Sigmoid colon (tissue), 4 donors: ENCODE measurements at regions not wholly inside any gene's neighbourhood (a gene's known extent, or its start where the extent isn't known, plus 50 kb on each side); places are given as distances from the start of the nearest gene placed in this dataset.
"Not testable (repeated sequence)": the region's sequence is repeated elsewhere in the genome, so short reads cannot be mapped to it uniquely, and the experiment has no call there.

Experiments
- CTCF ChIP-seq, 4 experiments: fragments of 450-650 bp in 3 of 4; fragments of 200-600 bp in 1 of 4; IDR thresholded peaks; one replicate each; pipeline ENCODE4 v1.5.1; 2016 to 2019; ENCODE audit warnings: antibody characterized with exemption in 4 of 4, mild to moderate bottlenecking in 3 of 4, moderate library complexity in 2 of 4
- POLR2A ChIP-seq, 2 donors: fragments of 450-650 bp; IDR thresholded peaks; one replicate each; pipeline ENCODE4 v1.6.1; 2016; ENCODE audit warnings: antibody characterized with exemption in 2 of 2, mild to moderate bottlenecking in 2 of 2, moderate library complexity in 2 of 2
- POLR2AphosphoS5 ChIP-seq, 4 donors: sonication (generic); formaldehyde crosslinking; IDR thresholded peaks; one replicate each; pipeline ENCODE4 v1.6.1; 2017; ENCODE audit warnings: antibody characterized with exemption in 4 of 4

DNA sequence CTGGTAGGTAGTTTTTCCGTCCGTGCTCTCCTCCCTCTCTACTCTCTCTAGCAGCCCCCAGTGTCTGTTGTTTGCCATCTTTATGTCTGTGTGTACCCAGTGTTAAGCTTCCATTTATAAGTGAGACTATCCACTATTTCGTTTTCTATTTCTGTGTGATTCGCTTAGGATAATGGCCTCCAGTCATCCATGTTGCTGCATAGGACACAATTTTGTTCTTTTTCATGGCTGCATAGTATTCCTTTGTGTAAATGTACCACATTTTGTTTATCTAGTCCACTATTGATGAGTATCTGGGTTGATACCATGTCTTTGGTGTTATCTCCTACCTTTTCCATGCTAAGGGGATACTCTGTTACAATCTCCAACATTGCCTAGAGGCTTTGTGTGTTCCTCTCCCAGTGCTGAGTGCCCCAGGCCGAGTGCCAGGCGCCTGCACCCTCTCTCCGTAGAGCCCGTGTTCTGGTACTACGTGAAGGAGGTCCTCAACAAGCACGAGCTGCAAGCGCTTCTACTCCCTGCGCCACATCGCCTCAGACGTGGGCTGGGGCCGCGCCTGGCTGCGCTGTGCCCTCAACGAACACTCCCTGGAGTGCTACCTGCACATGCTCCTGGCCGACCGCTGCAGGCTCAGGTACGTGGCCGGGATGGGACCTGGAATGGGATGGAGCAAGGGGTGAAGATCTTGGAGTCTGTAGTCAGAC is 98.3 kb upstream of the CRYM start:
- TF ChIP-seq CTCF, POLR2A, POLR2AphosphoS5 (IDR thresholded peaks at IDR 0.05): not testable (repeated sequence)
